Activated CD4-positive, CD25-positive, alpha-beta regulatory T cell (primary cell): ENCODE measurements at regions not wholly inside any gene's neighbourhood (a gene's known extent, or its start where the extent isn't known, plus 50 kb on each side); places are given as distances from the start of the nearest gene placed in this dataset.

Source experiments
- DNase-seq, 4 experiments: peaks; one replicate each; lab custom pipeline; 2025; lab: John Stamatoyannopoulos, UW

DNA sequence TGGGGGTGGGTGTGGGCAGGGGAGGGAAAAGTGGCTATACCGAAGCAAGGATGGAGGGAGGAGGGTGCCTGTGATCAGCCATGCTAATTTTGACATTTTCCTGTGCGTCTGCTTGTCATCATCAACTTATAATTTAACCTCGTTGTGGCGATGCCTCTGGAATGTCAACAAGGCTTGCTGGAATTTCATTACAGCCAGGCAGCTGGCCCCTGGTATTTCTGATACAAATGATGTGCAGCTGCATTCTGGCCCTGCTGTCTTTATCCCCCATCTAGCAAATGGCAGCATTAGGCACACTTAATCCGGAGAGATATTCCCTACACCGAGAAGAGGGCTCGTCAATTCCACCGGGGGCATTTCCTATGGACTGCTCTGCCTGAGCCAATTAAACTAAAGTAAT lies 278.3 kb upstream of the CCL2 start:
- no peak for DNase-seq

DNA sequence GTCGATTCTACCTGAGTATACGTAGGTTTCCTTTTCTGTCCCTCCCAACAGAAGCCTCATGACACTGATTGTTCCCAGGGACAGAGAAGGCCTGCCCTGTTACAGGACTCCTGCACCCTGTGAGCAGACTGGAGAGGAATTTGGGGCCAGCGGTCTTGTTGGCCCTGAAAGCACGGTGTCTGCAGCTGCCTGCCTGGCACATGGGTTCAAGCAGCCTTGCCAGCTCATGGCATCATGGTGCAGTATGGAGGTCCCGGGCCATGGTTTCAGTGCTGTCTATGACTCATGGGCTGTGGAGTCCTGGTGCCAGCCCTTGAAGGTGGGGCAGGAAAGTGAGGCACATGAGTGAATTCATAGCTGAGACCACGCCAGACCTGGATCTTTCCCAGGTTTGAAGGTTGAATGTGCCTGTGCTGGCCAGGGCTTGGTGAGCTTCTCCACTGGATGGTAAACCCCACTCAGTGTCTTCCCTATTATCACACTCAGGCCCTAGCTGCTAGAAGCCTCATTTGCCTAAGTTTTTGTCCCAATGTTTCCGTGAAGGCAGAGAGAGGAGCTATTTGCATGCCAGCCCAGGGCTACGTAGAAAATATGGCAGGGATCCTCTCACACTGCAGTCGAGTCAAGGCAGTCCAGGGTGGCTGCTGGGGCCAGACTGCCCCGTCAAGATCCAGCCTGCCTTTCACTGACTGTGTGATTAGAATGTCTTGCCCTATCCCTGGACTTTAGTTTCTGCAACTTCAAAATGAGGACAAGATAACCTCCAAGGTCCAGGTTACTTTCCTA lies 277.2 kb upstream of the CCL2 start:
- DNase-seq, result no peak

DNA sequence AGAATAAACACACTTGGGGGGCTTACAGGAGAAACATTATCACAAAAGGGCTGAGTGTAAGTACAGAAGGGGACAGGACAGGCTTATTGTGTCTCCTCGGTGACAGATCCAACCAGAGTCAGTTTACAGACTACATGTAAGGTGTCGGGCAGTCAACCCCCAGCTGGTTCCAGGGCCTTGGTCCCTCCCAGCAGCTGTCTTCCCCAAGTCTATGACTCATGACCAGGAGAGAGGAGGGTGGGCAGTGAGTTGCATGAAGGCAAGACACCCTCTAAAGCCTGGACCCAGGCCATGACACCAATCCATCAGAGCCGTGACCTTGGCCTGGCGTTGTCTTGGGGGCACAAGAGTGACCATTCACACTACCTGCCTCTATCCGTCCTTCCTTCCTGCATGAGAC lies 276.2 kb upstream of the CCL2 start:
- no peak for DNase-seq

DNA sequence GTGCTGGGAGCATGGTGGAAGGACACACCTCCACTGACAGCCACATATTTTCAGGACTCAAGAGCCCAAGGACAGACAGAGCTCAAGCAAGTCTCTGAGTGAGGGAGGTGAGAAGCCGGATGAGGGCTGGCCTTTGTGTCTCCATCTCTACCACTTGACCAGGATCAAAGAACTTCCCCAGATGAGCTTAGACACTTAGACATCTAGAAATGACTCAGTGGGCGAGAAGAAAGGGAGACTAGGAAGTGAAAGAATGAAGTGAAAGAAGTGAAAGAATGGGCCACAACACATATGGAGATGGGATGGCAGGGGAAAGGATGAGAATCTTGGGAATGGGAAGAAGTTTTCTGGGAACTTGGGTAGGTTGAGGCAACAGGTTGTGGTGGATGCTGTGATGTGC lies 274.9 kb upstream of the CCL2 start:
- DNase-seq, result no peak

DNA sequence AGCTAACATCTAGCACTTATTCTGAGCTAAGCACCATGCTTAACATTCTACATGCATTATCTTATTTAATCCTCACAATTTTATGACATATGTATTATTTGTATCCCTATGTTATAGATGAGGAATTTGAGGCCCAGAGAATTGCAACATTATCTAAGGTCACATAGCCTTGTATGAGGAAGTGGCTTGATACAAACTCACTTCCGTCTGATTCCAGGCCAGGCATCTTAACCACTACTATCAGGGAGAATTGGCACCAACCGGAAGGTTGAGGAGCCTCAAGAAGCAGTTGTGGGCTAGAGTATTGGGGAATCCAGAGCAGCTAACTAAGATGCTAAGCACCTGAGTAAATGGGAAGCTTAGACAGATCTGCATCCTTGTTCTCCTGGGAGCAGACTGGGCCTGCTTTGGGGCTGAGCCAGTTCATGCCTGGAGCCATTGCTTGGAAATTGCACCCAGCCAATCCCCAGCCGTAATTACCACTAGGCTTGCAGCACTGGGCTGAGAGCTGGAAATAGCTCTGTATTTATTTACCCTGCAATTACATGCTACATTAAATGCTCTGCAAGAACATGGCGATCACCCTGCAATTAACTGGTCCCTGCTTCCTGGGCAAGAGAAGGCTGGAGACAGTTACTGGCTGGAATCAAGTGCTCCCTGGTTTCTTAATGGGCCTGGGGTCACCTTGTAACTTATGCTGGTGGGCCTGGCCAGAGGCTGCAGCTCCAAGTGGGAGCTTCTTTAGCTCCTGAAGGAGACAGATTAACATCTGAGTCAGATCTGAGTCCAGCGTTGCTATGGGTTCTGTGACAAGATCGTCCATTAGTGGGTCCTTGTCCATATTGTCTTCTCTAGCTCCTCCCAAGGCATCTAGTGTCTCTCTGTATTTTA lies 273.1 kb upstream of the CCL2 start:
- no peak for DNase-seq

DNA sequence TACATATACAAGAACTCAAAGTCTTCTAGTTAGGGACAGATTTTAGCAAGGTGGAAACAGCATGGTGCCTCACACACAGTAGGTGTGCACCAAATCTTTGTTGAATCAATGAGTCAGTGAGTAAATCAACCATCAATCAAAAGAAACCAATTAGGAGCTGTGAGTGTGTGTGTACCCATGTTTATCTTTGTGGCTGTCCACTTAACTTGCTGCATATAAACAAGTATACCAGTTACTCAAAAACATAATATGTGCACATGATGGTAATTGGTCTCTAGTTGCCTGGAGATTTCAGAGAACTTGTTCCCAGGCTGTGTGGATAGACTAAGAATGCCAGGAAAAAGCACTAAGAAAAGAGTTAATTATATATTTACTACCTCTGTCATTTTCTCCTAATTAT lies 272.2 kb upstream of the CCL2 start:
- no peak for DNase-seq

DNA sequence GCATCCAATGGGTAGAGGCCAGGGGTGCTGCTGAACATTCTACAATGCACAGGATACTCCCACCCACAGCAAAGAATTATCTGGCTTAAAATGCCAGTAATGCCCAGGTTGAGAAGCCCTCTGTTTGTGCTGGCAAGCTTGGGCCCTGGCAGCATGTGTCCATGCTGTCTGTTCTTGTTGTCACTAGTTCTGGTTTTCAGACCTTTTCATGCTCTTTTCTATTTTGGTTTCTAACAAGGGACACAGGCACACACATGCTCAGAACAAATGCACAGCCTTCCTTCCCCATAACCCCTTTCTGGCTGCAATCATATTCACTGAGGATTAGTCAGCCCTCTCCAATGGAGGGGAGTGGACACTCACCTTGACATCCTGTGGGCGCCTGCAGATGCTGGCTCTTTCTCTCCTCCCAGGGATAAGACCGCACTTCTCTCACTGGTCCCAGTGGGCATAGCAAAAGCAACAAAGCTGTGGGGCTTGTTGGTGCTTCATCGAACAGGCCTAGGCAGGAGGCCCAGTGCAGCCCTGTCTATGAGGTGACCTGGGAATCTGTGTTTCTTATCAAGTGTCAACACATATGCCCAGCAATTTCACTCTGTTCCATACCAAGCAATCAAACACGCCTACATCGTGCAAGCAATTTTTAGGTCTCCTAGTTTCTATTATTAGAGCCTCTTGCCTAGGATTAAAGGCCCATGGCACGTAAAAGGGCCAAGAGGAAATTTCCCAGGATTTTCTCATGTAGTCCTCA lies 271.1 kb upstream of the CCL2 start:
- no peak for DNase-seq

DNA sequence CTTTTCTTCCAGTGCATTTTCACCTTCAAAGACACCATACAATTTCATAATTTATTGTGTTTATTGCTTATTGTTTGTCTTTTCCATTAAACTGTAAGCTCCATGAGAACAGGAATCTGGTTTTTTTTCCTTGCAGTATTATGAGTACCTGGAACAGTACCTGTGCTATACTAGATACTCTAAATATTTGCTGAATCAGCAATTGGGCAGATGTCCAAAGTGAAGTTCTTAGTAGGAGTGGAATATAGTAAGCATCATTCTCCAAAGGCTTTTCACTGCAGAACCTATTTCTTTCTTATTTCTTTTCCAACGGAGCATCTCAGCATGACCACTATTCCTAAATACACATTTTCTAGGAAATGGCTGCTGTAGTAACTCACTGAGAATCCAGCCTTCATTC lies 269.0 kb upstream of the CCL2 start:
- no peak for DNase-seq

DNA sequence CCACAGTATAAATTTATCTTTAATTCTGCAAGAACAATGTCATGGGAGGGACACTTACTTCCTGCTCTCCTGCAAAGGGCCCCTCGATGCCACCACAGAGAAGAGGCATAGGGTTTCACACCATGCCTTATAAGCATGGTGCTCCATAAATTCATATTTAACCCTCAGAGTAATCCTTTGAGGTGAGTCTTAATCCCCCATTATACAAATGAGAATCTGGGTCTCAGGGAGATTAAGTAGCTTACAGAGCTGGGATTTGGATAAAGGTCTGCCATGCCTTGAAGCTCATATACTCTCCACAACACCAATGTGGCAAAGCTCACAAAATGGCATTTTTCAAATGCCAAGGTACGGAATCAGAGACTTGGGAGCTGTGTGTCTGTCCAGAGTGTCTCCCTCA lies 268.5 kb upstream of the CCL2 start:
- DNase-seq, result no peak

DNA sequence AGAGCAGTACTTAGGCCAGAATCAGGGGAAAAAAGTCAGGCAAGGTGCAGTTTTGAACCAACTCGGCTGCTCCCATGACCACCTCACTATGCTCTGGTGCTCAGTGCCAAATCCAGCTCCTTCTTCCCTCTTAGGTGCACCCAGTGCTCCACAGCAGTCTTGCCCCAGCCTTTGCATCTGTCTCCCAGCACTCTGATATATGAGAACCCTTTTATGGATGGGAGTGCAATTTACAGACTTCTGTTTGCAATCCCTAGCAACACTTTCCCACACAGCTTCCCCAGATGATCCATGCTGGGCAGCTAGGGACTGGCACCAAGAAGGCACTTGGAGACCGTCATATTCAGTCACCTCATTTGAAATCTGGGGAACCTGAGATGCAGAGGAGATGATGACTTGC lies 267.9 kb upstream of the CCL2 start:
- no peak for DNase-seq

DNA sequence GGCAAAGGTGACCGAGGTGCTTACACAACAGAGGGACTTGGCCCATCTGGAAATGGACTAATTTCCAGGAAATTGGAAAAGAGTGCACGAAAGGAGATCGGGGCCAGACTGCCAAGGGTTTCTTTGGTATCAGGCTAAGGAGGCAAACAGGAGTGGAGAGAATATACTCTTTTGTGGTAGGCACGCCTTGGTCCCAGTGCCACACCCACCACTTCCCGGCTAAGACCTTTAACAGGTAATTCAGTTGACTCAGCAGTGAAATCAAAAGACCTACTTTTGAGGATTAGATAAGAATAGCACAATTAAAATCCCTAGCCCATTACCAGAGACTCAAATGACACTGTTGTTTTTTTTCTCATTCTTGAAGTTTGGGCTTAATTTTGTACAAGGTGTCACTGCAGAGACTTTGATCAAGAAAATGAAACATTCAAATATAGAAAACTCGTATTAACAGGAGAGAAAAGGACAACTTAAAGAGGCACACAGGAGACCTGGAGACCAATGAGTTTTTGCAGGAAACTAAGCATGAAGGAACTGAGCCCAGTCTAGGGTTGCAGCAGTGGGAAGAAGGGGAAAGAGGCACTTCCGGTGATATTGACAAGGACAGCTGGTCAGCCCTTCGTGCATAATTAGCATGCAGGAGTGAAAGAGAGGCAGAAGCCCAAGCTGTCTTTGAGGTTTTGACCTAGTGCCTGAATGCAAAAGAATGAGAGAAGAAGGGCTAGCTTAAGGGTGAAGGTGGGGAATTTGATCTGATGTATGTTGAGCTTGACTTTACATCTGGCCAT lies 265.5 kb upstream of the CCL2 start:
- DNase-seq, result no peak

DNA sequence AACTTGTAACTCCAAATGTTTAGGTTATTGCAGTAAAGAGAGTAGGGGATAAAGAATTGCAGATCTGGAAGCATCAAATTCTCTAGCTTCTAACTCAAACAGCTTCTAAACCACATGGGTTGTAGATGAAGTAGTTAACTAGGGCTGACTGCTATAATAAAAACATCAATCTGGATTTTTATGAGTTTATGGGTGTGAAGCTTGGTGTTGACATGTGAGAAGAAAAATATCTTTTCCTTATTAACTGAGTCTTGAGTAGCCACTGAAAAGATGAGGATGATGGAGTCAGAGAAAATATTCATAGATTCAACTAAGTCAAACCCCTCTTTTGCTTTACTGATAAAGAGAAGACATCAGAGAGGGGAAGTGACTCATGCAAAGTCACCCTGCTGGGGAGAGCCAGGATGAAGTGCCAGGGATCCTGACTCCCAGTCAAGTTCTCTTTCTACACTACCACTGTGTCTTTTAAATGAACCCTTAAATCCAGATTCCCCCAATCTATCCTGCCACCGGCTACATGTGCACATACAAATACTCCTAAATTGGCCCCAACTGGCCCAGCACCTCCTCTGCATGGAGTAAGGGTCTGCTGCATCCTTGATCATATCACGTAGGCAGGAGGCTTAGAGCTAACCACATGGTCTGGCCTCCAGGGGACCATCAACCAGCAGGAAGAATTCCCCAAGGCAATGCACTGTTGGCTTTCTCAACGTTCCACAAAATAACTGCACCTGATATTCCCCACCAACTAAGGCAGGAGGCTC lies 264.0 kb upstream of the CCL2 start:
- no peak for DNase-seq

DNA sequence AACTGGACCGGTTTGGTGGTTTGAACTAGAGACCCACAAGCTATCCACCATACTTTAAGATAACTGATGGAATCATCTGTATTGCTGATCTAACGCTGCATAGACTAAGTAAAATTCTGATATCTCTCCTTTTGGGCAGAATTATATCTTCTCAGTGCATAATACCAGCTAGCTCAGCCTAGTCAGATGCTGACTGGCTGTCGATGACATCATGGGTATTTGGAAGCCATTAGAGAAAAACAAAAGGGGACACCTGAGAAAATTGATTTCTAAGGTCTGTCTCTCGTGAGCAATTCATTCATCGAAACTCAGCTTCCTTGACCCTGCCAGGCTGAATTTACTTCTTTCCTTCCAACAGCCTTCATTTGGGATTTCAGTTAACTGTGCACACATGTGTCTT lies 263.0 kb upstream of the CCL2 start:
- DNase-seq, result no peak

DNA sequence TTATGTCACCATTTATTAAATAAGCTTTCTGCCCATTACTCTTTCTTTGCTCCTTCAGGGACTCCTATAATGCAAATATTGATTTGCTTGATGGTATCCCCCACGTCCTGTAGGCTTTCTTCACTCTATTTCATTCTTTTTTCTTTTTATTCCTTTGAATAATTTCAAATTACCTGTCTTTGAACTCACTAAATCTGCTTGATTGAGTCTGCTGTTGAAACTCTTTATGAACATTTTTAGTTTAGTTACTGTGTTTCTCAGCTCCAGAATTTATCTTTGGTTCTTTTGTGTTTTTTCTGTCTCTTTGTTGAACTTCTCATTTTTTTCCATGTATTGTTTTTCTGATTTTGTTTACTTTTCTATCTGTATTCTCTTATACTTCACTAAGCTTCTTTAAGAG lies 254.4 kb upstream of the CCL2 start:
- no peak for DNase-seq

DNA sequence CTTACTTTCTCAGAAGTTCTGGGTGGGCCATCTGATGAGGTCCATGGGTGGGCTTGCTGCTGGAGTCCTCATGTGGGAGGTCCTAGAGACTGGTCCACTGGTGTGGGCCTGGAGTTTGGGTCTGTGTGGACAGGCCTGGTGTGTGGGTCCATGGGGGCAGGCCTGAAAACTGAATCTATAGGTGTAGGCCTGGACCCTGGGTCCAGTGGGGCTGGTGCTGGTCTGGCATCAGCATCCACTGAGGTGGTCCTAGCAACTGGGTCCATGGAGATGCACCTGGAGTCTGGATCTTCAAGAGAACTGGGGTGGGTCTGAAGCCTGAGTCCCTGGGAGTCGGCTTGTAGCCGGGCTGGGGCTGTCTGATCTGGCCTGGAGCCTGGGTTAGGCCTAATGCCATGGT lies 253.8 kb upstream of the CCL2 start:
- DNase-seq, result no peak

DNA sequence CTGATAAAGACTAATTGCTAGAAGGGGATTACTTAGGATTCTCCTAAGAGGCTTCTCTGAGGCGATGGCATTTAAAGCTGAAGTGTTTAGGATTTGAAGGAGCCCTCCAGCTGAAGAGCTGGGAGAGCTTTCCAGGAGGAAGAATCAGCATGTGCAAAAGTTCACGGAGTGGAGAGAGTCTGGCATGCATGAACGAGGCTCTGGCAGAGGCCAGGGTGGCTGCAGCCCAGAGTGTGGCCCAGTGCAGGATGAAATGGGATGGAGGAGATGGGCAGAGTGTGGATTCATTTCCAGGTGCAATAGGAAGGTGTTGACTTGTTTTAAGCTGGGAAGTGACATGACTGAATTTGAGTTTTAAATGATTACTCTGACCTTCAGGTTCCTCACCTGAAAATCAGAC lies 249.0 kb upstream of the CCL2 start:
- no peak for DNase-seq

DNA sequence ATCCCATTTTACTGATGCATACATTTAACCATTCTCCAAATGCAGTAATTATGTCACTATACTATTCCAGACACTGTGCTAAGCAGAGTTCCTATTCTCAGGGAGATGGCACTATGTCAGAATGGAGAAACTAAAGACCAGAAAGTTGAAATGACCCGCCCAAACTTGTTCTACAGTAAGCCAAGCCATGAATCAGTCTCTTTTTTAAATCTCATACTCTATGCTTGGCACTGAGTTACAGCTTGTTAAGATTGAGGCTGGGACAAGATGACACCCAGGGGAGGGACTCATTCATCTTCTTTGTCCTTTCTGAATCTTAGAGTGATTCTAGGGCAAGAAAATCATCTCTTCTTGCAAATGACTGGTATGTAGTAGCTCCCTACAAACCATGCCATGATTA lies 247.0 kb upstream of the CCL2 start:
- no peak for DNase-seq

DNA sequence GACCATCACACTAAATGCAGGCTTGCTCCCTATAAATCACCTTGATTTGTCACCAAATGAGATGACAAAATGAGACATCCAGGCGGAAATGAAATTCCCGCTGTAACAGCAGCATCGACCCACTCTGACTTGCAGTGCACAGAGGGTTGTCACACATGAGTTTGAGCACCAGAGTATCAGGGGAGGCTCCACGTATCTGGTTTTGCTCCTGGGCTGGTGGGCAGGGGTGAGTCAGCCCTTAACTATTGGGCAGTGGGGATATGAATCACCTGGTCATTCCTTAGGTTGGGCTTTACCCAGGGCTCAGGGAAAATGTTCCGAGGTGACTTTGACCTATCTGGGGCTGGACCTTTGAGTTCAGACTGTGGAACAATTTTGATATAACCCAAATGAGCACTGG lies 245.2 kb upstream of the CCL2 start:
- no peak for DNase-seq

DNA sequence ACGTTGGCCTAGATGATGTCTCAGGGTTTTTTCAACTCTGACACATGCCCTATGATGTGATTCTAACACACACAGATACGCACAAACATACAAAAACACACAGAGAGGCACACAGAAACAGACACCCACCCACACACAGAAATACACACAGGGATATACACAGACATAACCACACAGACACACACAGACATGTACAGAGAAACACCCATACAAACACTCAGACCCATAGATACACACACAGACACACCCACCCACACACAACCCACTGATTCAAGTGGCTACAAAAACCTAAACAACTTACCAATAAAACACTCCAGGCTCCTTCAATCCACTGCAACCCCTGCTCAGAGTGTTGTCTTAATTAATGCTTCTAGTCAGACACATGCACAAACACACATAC lies 244.6 kb upstream of the CCL2 start:
- no peak for DNase-seq

DNA sequence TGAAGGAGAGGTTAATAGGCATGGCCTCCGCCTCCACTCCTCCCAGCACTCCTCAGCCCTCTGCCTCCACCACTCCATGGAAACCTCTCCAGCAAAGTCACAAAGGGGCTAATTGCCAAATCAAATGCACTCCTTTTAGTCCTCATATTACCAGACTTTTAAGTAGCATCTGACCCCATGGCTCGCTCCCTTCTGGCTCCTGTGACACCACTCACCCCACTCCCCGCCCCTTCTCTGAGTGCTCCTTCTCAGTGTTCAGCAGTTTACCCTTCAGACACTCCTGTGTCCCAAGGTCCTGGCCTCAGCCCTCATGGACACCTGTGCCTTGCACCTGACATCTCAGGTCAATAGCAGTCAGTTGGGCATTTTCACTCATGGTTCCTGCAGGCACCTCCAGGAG lies 243.5 kb upstream of the CCL2 start:
- DNase-seq, result no peak

DNA sequence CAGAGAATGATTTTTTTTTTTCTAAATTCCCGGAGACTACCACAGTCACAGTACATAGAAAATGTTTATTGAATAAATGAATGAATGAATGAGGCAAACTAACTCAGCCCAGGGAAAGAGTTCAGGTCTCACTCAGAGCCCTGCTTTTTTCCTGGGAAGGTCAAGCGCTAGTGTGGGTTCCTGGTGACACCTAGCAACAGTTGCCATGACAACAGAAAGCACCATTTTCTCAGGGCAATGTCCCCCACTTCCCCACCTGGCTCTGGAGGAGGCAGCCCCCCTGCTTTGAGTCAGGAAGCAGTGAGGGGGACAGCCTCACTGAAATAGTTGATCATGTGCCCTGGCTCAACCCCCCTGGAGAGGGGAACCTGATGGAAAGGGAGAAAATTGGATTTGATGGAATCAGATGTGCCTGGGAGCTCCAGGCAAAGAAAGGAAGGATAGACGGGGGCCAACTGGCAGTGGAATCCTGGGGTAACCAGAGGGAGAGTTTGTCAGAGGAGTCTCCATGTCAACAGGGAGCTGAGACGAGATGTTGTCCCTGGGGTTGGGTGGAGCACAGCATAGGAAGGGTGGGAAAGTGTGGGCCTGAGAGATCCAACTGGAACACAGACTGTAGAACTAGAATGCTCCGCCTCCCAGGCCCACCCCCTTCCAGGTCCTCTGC lies 242.2 kb upstream of the CCL2 start:
- DNase-seq, result no peak
